ENCODE measurements at regions not wholly inside any gene's neighbourhood (a gene's known extent, or its start where the extent isn't known, plus 50 kb on each side); places are given as distances from the start of the nearest gene placed in this dataset.

DNA sequence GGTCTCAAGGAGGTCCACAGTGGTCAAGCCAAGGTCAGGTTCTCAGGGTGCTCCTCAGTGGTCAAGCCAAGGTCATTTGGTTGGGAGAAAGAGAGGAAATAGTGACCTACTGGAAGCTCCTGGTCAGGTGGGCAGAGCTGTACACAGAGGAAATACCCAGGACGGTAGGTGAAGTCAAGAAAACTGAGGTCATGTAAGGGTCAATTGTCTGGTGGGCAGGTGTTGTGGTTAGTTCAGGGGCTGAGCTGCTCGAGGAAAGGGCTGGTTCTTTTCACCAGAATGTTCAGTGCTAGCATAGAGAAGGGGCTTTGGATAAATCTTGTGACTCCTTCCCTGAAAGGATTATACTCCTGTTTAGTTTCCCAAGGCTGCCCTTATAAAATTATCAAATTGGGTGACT lies 540.5 kb downstream of the VRK1 start:
- TF ChIP-seq, protein P1, sequence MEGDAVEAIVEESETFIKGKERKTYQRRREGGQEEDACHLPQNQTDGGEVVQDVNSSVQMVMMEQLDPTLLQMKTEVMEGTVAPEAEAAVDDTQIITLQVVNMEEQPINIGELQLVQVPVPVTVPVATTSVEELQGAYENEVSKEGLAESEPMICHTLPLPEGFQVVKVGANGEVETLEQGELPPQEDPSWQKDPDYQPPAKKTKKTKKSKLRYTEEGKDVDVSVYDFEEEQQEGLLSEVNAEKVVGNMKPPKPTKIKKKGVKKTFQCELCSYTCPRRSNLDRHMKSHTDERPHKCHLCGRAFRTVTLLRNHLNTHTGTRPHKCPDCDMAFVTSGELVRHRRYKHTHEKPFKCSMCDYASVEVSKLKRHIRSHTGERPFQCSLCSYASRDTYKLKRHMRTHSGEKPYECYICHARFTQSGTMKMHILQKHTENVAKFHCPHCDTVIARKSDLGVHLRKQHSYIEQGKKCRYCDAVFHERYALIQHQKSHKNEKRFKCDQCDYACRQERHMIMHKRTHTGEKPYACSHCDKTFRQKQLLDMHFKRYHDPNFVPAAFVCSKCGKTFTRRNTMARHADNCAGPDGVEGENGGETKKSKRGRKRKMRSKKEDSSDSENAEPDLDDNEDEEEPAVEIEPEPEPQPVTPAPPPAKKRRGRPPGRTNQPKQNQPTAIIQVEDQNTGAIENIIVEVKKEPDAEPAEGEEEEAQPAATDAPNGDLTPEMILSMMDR (IDR thresholded peaks at IDR 0.05), result no peak
- TF ChIP-seq POLR2A (IDR thresholded peaks at IDR 0.05) (no peak), POLR2AphosphoS5 (IDR thresholded peaks at IDR 0.05) (no peak)

Measured in prostate gland (tissue), 2 donors.